GM12878 (cell line): ENCODE measurements at regions not wholly inside any gene's neighbourhood (a gene's known extent, or its start where the extent isn't known, plus 50 kb on each side); places are given as distances from the start of the nearest gene placed in this dataset.

Source experiments
- ATAC-seq: fragments of 200-7000 bp; cut with Tn5 transposase; 3 replicates; pipeline ENCODE4 v1.9.1; 2020; ENCODE audit warnings: mild to moderate bottlenecking, moderate library complexity
- BruUV-seq: library from RNA; stranded (reverse); fragments of 400-500 nt; replicated peaks from 2 replicates; lab custom pipeline; 2021; lab: Mats Ljungman, UMichigan
- CTCF ChIA-PET: fragments of 300-600 bp; sonication (Branson Sonifier 250); formaldehyde crosslinking; extraction: SDS; loops from one replicate; lab custom pipeline; 2021; ENCODE audit warnings: inconsistent platforms; lab: Yijun Ruan, JAX
- POLR2A ChIA-PET: fragments of 350-600 bp; formaldehyde crosslinking; extraction: SDS; loops from one replicate; lab custom pipeline; 2021; ENCODE audit warnings: inconsistent platforms; lab: Charles Lee
- RAD21 ChIA-PET: fragments of 300-600 bp; sonication (Branson Sonifier 250); formaldehyde crosslinking; loops from one replicate; lab custom pipeline; 2023; ENCODE audit warnings: antibody characterized with exemption; ENCODE audit not compliant: unreplicated experiment; lab: Charles Lee
- SMC1A ChIA-PET: fragments of 300-600 bp; sonication (Branson Sonifier 250); formaldehyde crosslinking; loops from one replicate; lab custom pipeline; 2023; ENCODE audit not compliant: unreplicated experiment, uncharacterized antibody; lab: Charles Lee
- DNase-seq: peaks from one replicate; pipeline ENCODE4 v3.0.0-alpha.2; 2011; ENCODE audit warnings: low read depth, low spot score
- FAIRE-seq: peaks from 3 replicates; lab custom pipeline; 2011; peaks lifted over from hg19 to GRCh38; lab: Jason Lieb, UNC
- H2AFZ ChIP-seq: 2 replicates; pipeline ENCODE4 v1.6.0; 2011; ENCODE audit warnings: low read depth, low read length, control low read depth; ENCODE audit not compliant: control insufficient read depth
- H3K27ac ChIP-seq: 2 replicates; pipeline ENCODE4 v1.5.1; 2011; ENCODE audit warnings: control low read depth; ENCODE audit not compliant: control insufficient read depth, insufficient read depth
- H3K27me3 ChIP-seq, 2 experiments: replicated peaks in 1 of 2; 2 replicates each; pipeline versions ENCODE4 v1.6.0 to v1.6.1; 2011; ENCODE audit warnings: low read length in 1 of 2; ENCODE audit not compliant: control insufficient read depth in 2 of 2, insufficient read depth in 2 of 2
- H3K36me3 ChIP-seq, 2 experiments: 2 replicates each; pipeline ENCODE4 v1.5.1; 2011; ENCODE audit warnings: low read length in 1 of 2; ENCODE audit not compliant: control insufficient read depth in 2 of 2, insufficient read depth in 2 of 2
- H3K4me1 ChIP-seq: 2 replicates; pipeline ENCODE4 v1.6.1; 2011; ENCODE audit warnings: mild to moderate bottlenecking, low read length, moderate library complexity, mixed read lengths; ENCODE audit not compliant: control insufficient read depth, insufficient read depth
- H3K4me2 ChIP-seq: 2 replicates; pipeline ENCODE4 v1.6.0; 2011; ENCODE audit warnings: control low read depth; ENCODE audit not compliant: control insufficient read depth, insufficient read depth
- H3K4me3 ChIP-seq: fragments of 200-600 bp; sonication (generic); 2 replicates; pipeline ENCODE4 v1.5.1; 2016
- H3K79me2 ChIP-seq: 2 replicates; pipeline ENCODE4 v1.6.0; 2011; ENCODE audit warnings: low read length; ENCODE audit not compliant: control insufficient read depth, insufficient read depth
- H3K9ac ChIP-seq: 2 replicates; pipeline ENCODE4 v1.8.0; 2011; ENCODE audit warnings: low read length, control low read depth, mixed read lengths; ENCODE audit not compliant: control insufficient read depth, insufficient read depth
- H3K9me3 ChIP-seq: replicated peaks from 3 replicates; pipeline ENCODE4 v1.5.1; 2011; ENCODE audit warnings: mild to moderate bottlenecking, low read length; ENCODE audit not compliant: control insufficient read depth, insufficient read depth
- H4K20me1 ChIP-seq: 2 replicates; pipeline ENCODE4 v1.6.0; 2011; ENCODE audit not compliant: control insufficient read depth, insufficient read depth
- ASH2L ChIP-seq: fragments of 300-600, 200-600 bp; sonication (generic); IDR thresholded peaks from 2 replicates; pipeline ENCODE4 v1.6.1; 2017; ENCODE audit warnings: low read depth, mild to moderate bottlenecking, borderline replicate concordance
- CHD2 ChIP-seq: IDR thresholded peaks from 2 replicates; pipeline ENCODE4 v1.6.1; 2011; ENCODE audit warnings: low read depth, low read length, improper control_type of control experiment, borderline replicate concordance
- DPF2 ChIP-seq: fragments of 450-650 bp; IDR thresholded peaks from 2 replicates; pipeline ENCODE4 v1.6.1; 2017; ENCODE audit warnings: mild to moderate bottlenecking
- EGR1 ChIP-seq, 2 experiments: IDR thresholded peaks; 1 replicate in 1 of 2; 2 replicates in 1 of 2; pipeline ENCODE4 v1.6.1; 2011 to 2012; ENCODE audit warnings: low read depth in 2 of 2, low read length in 2 of 2, borderline replicate concordance in 1 of 2, mild to moderate bottlenecking in 1 of 2, moderate library complexity in 1 of 2
- ELK1 ChIP-seq: IDR thresholded peaks from 2 replicates; pipeline ENCODE4 v1.6.1; 2012; ENCODE audit warnings: low read depth, low read length, improper control_type of control experiment
- FOXM1 ChIP-seq: IDR thresholded peaks from 2 replicates; pipeline ENCODE4 v1.6.1; 2012; ENCODE audit warnings: low read depth, mild to moderate bottlenecking, inconsistent platforms, low read length, moderate library complexity
- HDAC2 ChIP-seq: fragments of 200-600 bp; sonication (generic); IDR thresholded peaks from 2 replicates; pipeline ENCODE4 v1.6.1; 2017
- KAT2A ChIP-seq: conservative IDR thresholded peaks from 2 replicates; pipeline ENCODE4 v1.6.1; 2011; ENCODE audit warnings: low read depth, low read length; ENCODE audit not compliant: control insufficient read depth
- NFIC ChIP-seq: IDR thresholded peaks from 2 replicates; pipeline ENCODE4 v1.6.1; 2012; ENCODE audit warnings: low read depth, mild to moderate bottlenecking, inconsistent platforms, low read length, moderate library complexity
- PAX8 ChIP-seq: fragments of 450-650 bp; IDR thresholded peaks from 2 replicates; pipeline ENCODE4 v1.6.1; 2017; ENCODE audit warnings: mild to moderate bottlenecking, moderate library complexity
- POLR2A ChIP-seq: IDR thresholded peaks from 2 replicates; pipeline ENCODE4 v1.6.1; 2011; ENCODE audit warnings: low read depth, mild to moderate bottlenecking, low read length
- POLR2AphosphoS5 ChIP-seq: IDR thresholded peaks from 2 replicates; pipeline ENCODE4 v1.6.1; 2011; ENCODE audit warnings: mild to moderate bottlenecking, low read length, inconsistent platforms
- POU2F2 ChIP-seq: IDR thresholded peaks from 3 replicates; pipeline ENCODE4 v1.6.1; 2011; ENCODE audit warnings: low read depth, mild to moderate bottlenecking, low read length, borderline replicate concordance
- RELA ChIP-seq: fragments of 450-650 bp; IDR thresholded peaks from 2 replicates; pipeline ENCODE4 v1.8.0; 2014; ENCODE audit warnings: borderline replicate concordance; ENCODE audit not compliant: partially characterized antibody
- RFX5 ChIP-seq: IDR thresholded peaks from 2 replicates; pipeline ENCODE4 v1.6.1; 2011; ENCODE audit warnings: low read depth, low read length, improper control_type of control experiment
- TARDBP ChIP-seq: IDR thresholded peaks from 2 replicates; pipeline ENCODE4 v1.6.1; 2016; ENCODE audit warnings: borderline replicate concordance
- TCF12 ChIP-seq: IDR thresholded peaks from 2 replicates; pipeline ENCODE4 v1.6.1; 2011; ENCODE audit warnings: low read depth, mild to moderate bottlenecking, low read length
- USF2 ChIP-seq: IDR thresholded peaks from 2 replicates; pipeline ENCODE4 v1.6.1; 2011; ENCODE audit warnings: low read depth, low read length, improper control_type of control experiment, borderline replicate concordance
- WRNIP1 ChIP-seq: IDR thresholded peaks from 2 replicates; pipeline ENCODE4 v1.6.1; 2011; ENCODE audit warnings: low read depth, low read length, improper control_type of control experiment, borderline replicate concordance
- YBX1 ChIP-seq: fragments of 450-650 bp; IDR thresholded peaks from 2 replicates; pipeline ENCODE4 v1.6.1; 2016; ENCODE audit warnings: antibody characterized with exemption
- ZBED1 ChIP-seq: IDR thresholded peaks from 2 replicates; pipeline ENCODE4 v1.6.1; 2016; ENCODE audit warnings: borderline replicate concordance
- ZZZ3 ChIP-seq: IDR thresholded peaks from 2 replicates; pipeline ENCODE4 v1.6.1; 2011; ENCODE audit warnings: low read depth; ENCODE audit not compliant: control insufficient read depth, insufficient read length
- WGBS: methylation state at CpG from one replicate; pipeline ENCODE4 v1.1.6; 2016; ENCODE audit warnings: low lambda C conversion rate; ENCODE audit not compliant: insufficient replicate concordance, insufficient coverage; ENCODE audit errors: missing lambda C conversion rate; 5-methylcytosine and 5-hydroxymethylcytosine counted together
- in situ Hi-C: fragments of 300-500 bp; cut with MboI; formaldehyde crosslinking; loops from 9 replicates; pipeline ENCODE4 v1.14.3; 2018; ENCODE audit warnings: mixed read lengths
- intact Hi-C: fragments of 100-400 bp; cut with micrococcal nuclease; formaldehyde crosslinking; loops from one replicate; pipeline ENCODE4 v1.14.2; 2022; ENCODE audit not compliant: unreplicated experiment

- TF ChIP-seq HDAC2 = no peak
- TF ChIP-seq KAT2A = no peak
- TF ChIP-seq RELA = no peak
- TF ChIP-seq ZBED1 = no peak
- TF ChIP-seq POLR2AphosphoS5 = no peak
- TF ChIP-seq ASH2L = no peak
- TF ChIP-seq DPF2 = no peak
Measured at GRCh38 chr3:22386107-22386506, 635.1 kb upstream of the ZNF385D start (continued).

GRCh38 chr3:22392286-22392685, 641.3 kb upstream of the ZNF385D start:
- Histone ChIP-seq H3K79me2 (no peaks in the 10 kb centered on the region), H3K27me3 (no peaks in the 10 kb centered on the region), H2AFZ (no peak overlapping the region), H3K4me3 (no peak overlapping the region), H3K4me1 (no peaks in the 10 kb centered on the region), H4K20me1 (no peaks in the 10 kb centered on the region), H3K9me3 (no peaks in the 10 kb centered on the region), H3K27ac (no peak overlapping the region), H3K9ac (no peak overlapping the region), H3K36me3 (no peaks in the 10 kb centered on the region), H3K4me2 (no peak overlapping the region)
- no TSS peak for BruUV-seq
- TF ChIP-seq USF2 (no peak), CHD2 (no peak), ELK1 (no peak), POU2F2 (no peak), TARDBP (no peak), KAT2A (no peak), TCF12 (no peak), NFIC (no peak), PAX8 (no peak), ZZZ3 (no peak), YBX1 (no peak), EGR1 (IDR thresholded peaks at IDR 0.05; ENCODE audit: borderline replicate concordance in 1 of 2, low read depth in 2 of 2, low read length in 2 of 2) (no peak), POLR2A (no peak), FOXM1 (no peak), WRNIP1 (no peak), RFX5 (no peak)
- intact Hi-C loops = no loop called here
- ChIA-PET CTCF (no interaction called here), SMC1A (no interaction called here), POLR2A (no interaction called here), RAD21 (no interaction called here)
- no peak for FAIRE-seq
- DNase-seq = no peak
- 0% methylated on average over 2 of the region's 2 CpGs for WGBS
- no peak for ATAC-seq
- in situ Hi-C loops = no loop called here
